ENCODE measurements at regions not wholly inside any gene's neighbourhood (a gene's known extent, or its start where the extent isn't known, plus 50 kb on each side); places are given as distances from the start of the nearest gene placed in this dataset.
"Not testable (repeated sequence)": the region's sequence is repeated elsewhere in the genome, so short reads cannot be mapped to it uniquely, and the experiment has no call there.

DNA sequence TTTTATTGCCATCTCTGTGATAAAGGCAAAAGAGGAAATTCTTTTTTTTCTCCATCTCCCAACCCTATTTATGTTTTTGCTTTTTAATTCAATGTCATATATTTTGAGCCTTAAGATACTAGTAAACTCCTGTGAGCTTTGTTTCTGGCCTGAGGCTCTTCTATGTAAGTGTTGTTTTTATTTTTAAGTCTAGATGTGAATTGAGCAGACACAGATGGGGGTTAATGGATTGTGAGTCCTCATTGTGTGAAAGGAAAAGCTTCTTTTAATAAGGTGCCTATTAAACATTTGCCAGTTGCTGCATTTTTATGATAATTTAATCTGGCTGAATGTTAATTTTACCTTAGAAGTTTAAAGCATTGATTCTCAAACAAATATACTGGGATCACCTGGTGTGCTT lies 2337.9 kb upstream of the RAG2 start:
- H3K9ac ChIP-seq = no peak overlapping the region
- no peak overlapping the region for H3K4me3 ChIP-seq
- in situ Hi-C loops (cut with MboI) = no loop called here
- H4K20me1 ChIP-seq (ENCODE audit: insufficient read depth) = no peaks in the 10 kb centered on the region
- H3K27ac ChIP-seq = no peak overlapping the region
- H3K4me2 ChIP-seq (ENCODE audit: unreplicated experiment) = no peak overlapping the region
- no peak overlapping the region for H2AFZ ChIP-seq
- H3K27me3 ChIP-seq (replicated peaks; ENCODE audit: insufficient read depth) = no peaks in the 10 kb centered on the region
- no peaks in the 10 kb centered on the region for H3F3A ChIP-seq (ENCODE audit: insufficient read depth)
- TF ChIP-seq EZH2phosphoT487 (IDR thresholded peaks at IDR 0.05; ENCODE audit: insufficient read depth, low read depth) (no peak), EZH2 (IDR thresholded peaks at IDR 0.05; ENCODE audit: insufficient read depth, poor library complexity, severe bottlenecking) (no peak)
- H3K79me2 ChIP-seq (ENCODE audit: insufficient read depth) = no peaks in the 10 kb centered on the region
- H3K9me2 ChIP-seq (ENCODE audit: insufficient read depth) = no peaks in the 10 kb centered on the region
- no peak for DNase-seq
- H3K36me3 ChIP-seq (ENCODE audit: low read depth) = no peaks in the 10 kb centered on the region
- peaks cover 1% of the 10 kb centered on the region for H3K9me3 ChIP-seq (ENCODE audit: low read depth)
- no peaks in the 10 kb centered on the region for H3K4me1 ChIP-seq (ENCODE audit: insufficient read depth)

DNA sequence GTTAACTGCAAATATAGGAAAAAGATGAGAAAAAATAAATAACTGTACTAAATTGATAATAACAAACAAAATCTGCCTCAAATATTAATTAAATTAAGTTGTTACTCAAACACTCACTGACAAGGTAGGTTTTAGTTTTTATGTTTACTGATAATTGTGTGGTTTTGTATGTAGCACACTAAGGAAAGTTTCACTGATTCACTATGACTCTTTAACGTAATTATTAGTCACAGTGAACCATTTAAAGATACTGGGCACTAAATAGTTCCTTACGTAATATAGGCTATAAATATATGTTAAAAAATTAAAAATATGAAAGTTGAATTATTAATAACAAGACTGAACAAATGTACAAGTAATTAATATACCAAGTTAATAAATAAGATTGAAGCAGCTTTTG lies 2330.0 kb upstream of the RAG2 start:
- no peak overlapping the region for H2AFZ ChIP-seq
- 19 to 41% methylated on average over 2 of the region's 2 CpGs for WGBS, 2 experiments (ENCODE audit: low coverage in 1 of 2, low lambda C conversion rate in 2 of 2, missing lambda C conversion rate in 2 of 2)
- H3K9me3 ChIP-seq (ENCODE audit: low read depth) = no peaks in the 10 kb centered on the region
- H3F3A ChIP-seq (ENCODE audit: insufficient read depth) = no peaks in the 10 kb centered on the region
- no peaks in the 10 kb centered on the region for H3K9me2 ChIP-seq (ENCODE audit: insufficient read depth)
- H3K27me3 ChIP-seq (replicated peaks; ENCODE audit: insufficient read depth) = no peaks in the 10 kb centered on the region
- H3K36me3 ChIP-seq (ENCODE audit: low read depth) = no peaks in the 10 kb centered on the region
- DNase-seq = no peak
- TF ChIP-seq EZH2phosphoT487 (IDR thresholded peaks at IDR 0.05; ENCODE audit: insufficient read depth, low read depth) (no peak), EZH2 (IDR thresholded peaks at IDR 0.05; ENCODE audit: insufficient read depth, poor library complexity, severe bottlenecking) (no peak)
- H3K4me1 ChIP-seq (ENCODE audit: insufficient read depth) = no peaks in the 10 kb centered on the region
- no peaks in the 10 kb centered on the region for H3K79me2 ChIP-seq (ENCODE audit: insufficient read depth)
- no peaks in the 10 kb centered on the region for H4K20me1 ChIP-seq (ENCODE audit: insufficient read depth)
- H3K27ac ChIP-seq = no peak overlapping the region
- H3K4me3 ChIP-seq = no peak overlapping the region
- H3K9ac ChIP-seq = no peak overlapping the region
- H3K4me2 ChIP-seq (ENCODE audit: unreplicated experiment) = no peak overlapping the region
- in situ Hi-C loops (cut with MboI) = no loop called here

DNA sequence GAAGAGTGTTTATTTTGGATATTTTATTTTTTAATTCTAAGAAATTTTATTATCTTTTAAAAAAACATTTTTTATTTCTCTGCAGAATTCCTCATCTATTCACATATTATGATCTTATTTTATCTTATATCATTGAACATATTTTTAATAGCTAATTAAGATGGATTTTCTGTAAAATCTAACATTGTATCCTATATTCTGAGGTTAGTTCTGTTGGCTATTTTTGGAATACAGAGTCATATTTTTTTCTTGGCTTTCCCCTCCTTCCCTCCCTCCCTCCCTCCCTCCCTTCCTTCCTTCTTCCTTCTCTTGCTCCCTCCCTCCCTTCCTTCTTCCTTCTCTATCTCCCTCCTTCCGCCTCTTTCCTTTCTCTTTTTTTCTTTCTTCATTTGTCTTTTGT lies 2326.6 kb upstream of the RAG2 start:
- no peaks in the 10 kb centered on the region for H3K9me3 ChIP-seq (ENCODE audit: low read depth)
- no peaks in the 10 kb centered on the region for H3K36me3 ChIP-seq (ENCODE audit: low read depth)
- 7 to 10% methylated on average over 1 of the region's 1 CpG for WGBS, 2 experiments (ENCODE audit: low coverage in 1 of 2, low lambda C conversion rate in 2 of 2, missing lambda C conversion rate in 2 of 2)
- no peaks in the 10 kb centered on the region for H3K4me1 ChIP-seq (ENCODE audit: insufficient read depth)
- no peak overlapping the region for H3K27ac ChIP-seq
- TF ChIP-seq EZH2 (IDR thresholded peaks at IDR 0.05; ENCODE audit: insufficient read depth, poor library complexity, severe bottlenecking) (no peak), EZH2phosphoT487 (IDR thresholded peaks at IDR 0.05; ENCODE audit: insufficient read depth, low read depth) (no peak)
- H3K79me2 ChIP-seq (ENCODE audit: insufficient read depth) = no peaks in the 10 kb centered on the region
- no peak overlapping the region for H3K9ac ChIP-seq
- H3K4me2 ChIP-seq (ENCODE audit: unreplicated experiment) = no peak overlapping the region
- DNase-seq = no peak
- no peaks in the 10 kb centered on the region for H3F3A ChIP-seq (ENCODE audit: insufficient read depth)
- H2AFZ ChIP-seq = no peak overlapping the region
- H3K27me3 ChIP-seq (replicated peaks; ENCODE audit: insufficient read depth) = no peaks in the 10 kb centered on the region
- H4K20me1 ChIP-seq (ENCODE audit: insufficient read depth) = no peaks in the 10 kb centered on the region
- H3K9me2 ChIP-seq (ENCODE audit: insufficient read depth) = no peaks in the 10 kb centered on the region
- in situ Hi-C loops (cut with MboI) = no loop called here
- H3K4me3 ChIP-seq = no peak overlapping the region

DNA sequence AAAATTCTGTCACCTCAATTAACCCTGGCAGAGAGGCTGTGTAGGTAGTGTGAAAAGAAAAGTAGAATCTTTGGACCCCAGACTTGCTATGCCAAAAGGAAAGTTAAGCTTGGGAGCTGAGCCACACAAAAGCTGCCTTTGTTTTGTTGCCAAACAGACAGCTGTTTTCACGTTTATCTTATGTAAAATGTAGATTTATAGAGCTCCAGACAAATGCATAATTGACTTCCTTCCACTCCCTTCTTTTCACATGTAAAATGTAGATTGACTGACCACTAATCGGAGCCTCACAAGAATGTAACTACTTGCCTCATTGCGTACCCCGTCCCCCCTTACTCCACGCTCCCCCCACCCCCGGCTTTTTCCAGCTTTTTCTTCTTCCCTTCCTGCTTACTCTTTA lies 2302.2 kb upstream of the RAG2 start:
- Histone ChIP-seq H3K4me3 (no peak overlapping the region), H3K9me3 (ENCODE audit: low read depth) (no peaks in the 10 kb centered on the region), H2AFZ (no peak overlapping the region), H3K79me2 (ENCODE audit: insufficient read depth) (no peaks in the 10 kb centered on the region), H4K20me1 (ENCODE audit: insufficient read depth) (no peaks in the 10 kb centered on the region), H3K9ac (no peak overlapping the region), H3K27me3 (replicated peaks; ENCODE audit: insufficient read depth) (no peaks in the 10 kb centered on the region), H3K9me2 (ENCODE audit: insufficient read depth) (0 out of 2 replicates have a peak, but pooled peaks cover 4% of the 10 kb centered on the region), H3K36me3 (ENCODE audit: low read depth) (no peaks in the 10 kb centered on the region), H3K4me1 (ENCODE audit: insufficient read depth) (no peaks in the 10 kb centered on the region), H3K27ac (no peak overlapping the region), H3F3A (ENCODE audit: insufficient read depth) (no peaks in the 10 kb centered on the region), H3K4me2 (ENCODE audit: unreplicated experiment) (no peak overlapping the region)
- 23 to 31% methylated on average over 6 of the region's 6 CpGs for WGBS, 2 experiments (ENCODE audit: low coverage in 1 of 2, low lambda C conversion rate in 2 of 2, missing lambda C conversion rate in 2 of 2)
- no peak for DNase-seq
- in situ Hi-C loops (cut with MboI) = no loop called here
- no peak for TF ChIP-seq EZH2phosphoT487 (IDR thresholded peaks at IDR 0.05; ENCODE audit: insufficient read depth, low read depth)
- no peak for TF ChIP-seq EZH2 (IDR thresholded peaks at IDR 0.05; ENCODE audit: insufficient read depth, poor library complexity, severe bottlenecking)

DNA sequence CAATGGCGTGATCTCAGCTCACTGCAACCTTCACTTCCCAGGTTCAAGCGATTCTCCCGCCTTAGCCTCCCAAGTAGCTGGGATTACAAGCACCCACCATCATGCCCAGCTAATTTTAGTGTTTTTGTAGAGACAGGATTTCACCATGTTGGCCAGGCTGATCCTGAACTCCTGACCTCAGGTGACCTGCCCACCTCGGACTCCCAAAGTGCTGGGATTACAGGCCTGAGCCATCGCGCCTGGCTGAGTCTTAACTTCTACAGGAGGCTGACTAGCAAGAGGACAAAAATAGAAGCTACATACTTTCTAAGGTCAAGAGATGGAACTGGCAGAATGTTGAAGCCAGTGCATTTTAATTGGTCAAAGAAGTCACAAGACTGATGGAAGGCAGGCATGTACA lies 2296.2 kb upstream of the RAG2 start:
- in situ Hi-C loops (cut with MboI); H3K9ac ChIP-seq; H3F3A ChIP-seq (ENCODE audit: insufficient read depth); H3K9me2 ChIP-seq (ENCODE audit: insufficient read depth); H3K36me3 ChIP-seq (ENCODE audit: low read depth); H3K9me3 ChIP-seq (ENCODE audit: low read depth); H2AFZ ChIP-seq; H3K27ac ChIP-seq; DNase-seq; H4K20me1 ChIP-seq (ENCODE audit: insufficient read depth); H3K27me3 ChIP-seq (replicated peaks; ENCODE audit: insufficient read depth); H3K4me3 ChIP-seq; H3K4me1 ChIP-seq (ENCODE audit: insufficient read depth); H3K79me2 ChIP-seq (ENCODE audit: insufficient read depth); H3K4me2 ChIP-seq (ENCODE audit: unreplicated experiment): not testable (repeated sequence)
- WGBS, 2 experiments (ENCODE audit: low coverage in 1 of 2, low lambda C conversion rate in 2 of 2, missing lambda C conversion rate in 2 of 2) = 31 to 37% methylated on average over 6 of the region's 6 CpGs

All from GM23248 (cell line).